Breast epithelium (tissue), 4 donors: ENCODE measurements at regions not wholly inside any gene's neighbourhood (a gene's known extent, or its start where the extent isn't known, plus 50 kb on each side); places are given as distances from the start of the nearest gene placed in this dataset.
"Not testable (repeated sequence)": the region's sequence is repeated elsewhere in the genome, so short reads cannot be mapped to it uniquely, and the experiment has no call there.

Experiments used
- DNase-seq, 2 donors: peaks; one replicate each; pipeline ENCODE4 v3.0.0-alpha.2; 2019; ENCODE audit warnings: low spot score in 2 of 2
- H3K27ac ChIP-seq, 2 donors: fragments of 200-600 bp; sonication (generic) in 1 of 2; one replicate each; pipeline ENCODE4 v1.5.1; 2016 to 2019; ENCODE audit warnings: mild to moderate bottlenecking in 1 of 2
- H3K27me3 ChIP-seq, 2 donors: fragments of 200-600 bp; sonication (generic) in 1 of 2; one replicate each; pipeline versions ENCODE4 v1.5.1 to v1.6.0; 2017 to 2019; ENCODE audit warnings: control low read depth in 1 of 2, mild to moderate bottlenecking in 1 of 2
- H3K36me3 ChIP-seq: fragments of 200-600 bp; one replicate; pipeline ENCODE4 v1.5.1; 2019
- H3K4me1 ChIP-seq, 2 donors: fragments of 200-600 bp; sonication (generic); one replicate each; pipeline ENCODE4 v1.5.1; 2016 to 2019; ENCODE audit warnings: control low read depth in 1 of 2
- H3K4me3 ChIP-seq, 3 donors: fragments of 200-600 bp; sonication (generic); 1 replicate in 2 of 3; 2 replicates in 1 of 3; pipeline ENCODE4 v1.5.1; 2016 to 2019; ENCODE audit warnings: mild to moderate bottlenecking in 3 of 3, moderate library complexity in 2 of 3
- H3K9me3 ChIP-seq, 2 donors: fragments of 200-600 bp; sonication (generic) in 1 of 2; one replicate each; pipeline ENCODE4 v1.5.1; 2016 to 2019; ENCODE audit warnings: control low read depth in 1 of 2
- CTCF ChIP-seq, 3 donors: fragments of 450-650 bp; IDR thresholded peaks; one replicate each; pipeline ENCODE4 v1.5.1; 2016 to 2017; ENCODE audit warnings: antibody characterized with exemption in 3 of 3, mild to moderate bottlenecking in 3 of 3, moderate library complexity in 3 of 3
- POLR2A ChIP-seq: fragments of 450-650 bp; IDR thresholded peaks from one replicate; pipeline ENCODE4 v1.6.1; 2016; ENCODE audit warnings: antibody characterized with exemption, mild to moderate bottlenecking, moderate library complexity
- POLR2AphosphoS5 ChIP-seq, 3 donors: sonication (generic); formaldehyde crosslinking; IDR thresholded peaks; one replicate each; pipeline ENCODE4 v1.6.1; 2017; ENCODE audit warnings: antibody characterized with exemption in 3 of 3
- intact Hi-C: fragments of 100-400 bp; cut with DNase I; formaldehyde crosslinking; loops from one replicate; pipeline ENCODE4 v1.15.1; 2023; ENCODE audit warnings: low total_unique reads

DNA sequence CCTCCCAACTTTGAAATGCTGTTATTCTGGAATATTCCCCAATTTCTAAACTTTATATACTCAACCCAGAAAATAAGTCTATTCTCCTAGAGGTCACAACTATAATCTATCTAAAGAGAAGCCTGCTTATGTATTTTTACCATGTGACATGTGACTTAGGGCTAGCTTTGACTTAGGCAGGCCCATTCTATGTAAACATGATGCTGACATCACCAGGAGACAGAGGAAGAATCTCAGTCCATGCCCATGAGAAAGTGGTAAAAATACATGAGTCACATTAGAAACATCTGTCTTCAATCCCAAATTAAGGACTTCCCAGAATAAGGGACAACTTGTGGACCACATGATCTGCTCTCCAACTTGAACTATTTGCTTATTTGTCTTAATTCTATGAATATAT, 113.6 kb upstream of the ID4 start:
- Histone ChIP-seq H3K9me3 (no peaks in the 10 kb centered on the region), H3K27me3 (no peaks in the 10 kb centered on the region), H3K36me3 (no peaks in the 10 kb centered on the region), H3K4me3 (no peak overlapping the region), H3K27ac (no peak overlapping the region), H3K4me1 (no peaks in the 10 kb centered on the region)
- DNase-seq, result no peak
- no peak for TF ChIP-seq CTCF (IDR thresholded peaks at IDR 0.05)
- TF ChIP-seq POLR2A, result no peak
- no peak for TF ChIP-seq POLR2AphosphoS5 (IDR thresholded peaks at IDR 0.05)
- intact Hi-C loops, result no loop called here

GRCh38 chr6:19725436-19725835, 111.7 kb upstream of the ID4 start:
- not testable (repeated sequence) for H3K9me3 ChIP-seq, H3K4me3 ChIP-seq, H3K27me3 ChIP-seq, H3K27ac ChIP-seq, DNase-seq, H3K4me1 ChIP-seq, H3K36me3 ChIP-seq
- intact Hi-C loops, result loop anchor here (5.0 kb wide), 1 partner anchor 783 kb away; no protein-coding TSS in a partner anchor

- intact Hi-C loops, result no loop called here
Observed at GRCh38 chr6:19731282-19731681, 105.9 kb upstream of the ID4 start.

DNA sequence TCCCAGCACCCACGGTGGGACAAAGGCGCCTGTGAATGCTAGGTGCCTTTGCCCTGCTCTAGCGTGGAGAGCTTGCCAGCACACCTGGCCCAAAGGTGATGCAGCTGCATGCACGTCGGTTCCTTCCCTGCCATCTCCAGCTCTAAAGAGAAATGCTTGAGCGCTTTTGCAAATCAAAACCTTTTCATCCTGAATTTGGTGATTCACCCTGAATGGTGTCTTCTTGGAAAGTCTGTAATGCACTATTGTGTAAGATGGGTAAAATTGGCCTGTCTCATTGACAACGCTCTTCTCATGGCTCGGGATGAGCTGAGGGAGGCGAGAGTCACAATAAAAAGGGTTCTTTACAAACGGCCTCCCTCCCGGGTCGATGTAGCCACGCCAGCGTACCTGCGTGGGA, 103.1 kb upstream of the ID4 start:
- DNase-seq, result no peak
- H3K27ac ChIP-seq, result peak overlapping the region; percentile 61 to 73
- no peak for TF ChIP-seq POLR2A
- TF ChIP-seq CTCF (IDR thresholded peaks at IDR 0.05), result no peak
- no peak for TF ChIP-seq POLR2AphosphoS5 (IDR thresholded peaks at IDR 0.05)
- H3K27me3 ChIP-seq, result no peaks in the 10 kb centered on the region
- H3K4me1 ChIP-seq, result no peaks in the 10 kb centered on the region
- H3K36me3 ChIP-seq, result no peaks in the 10 kb centered on the region
- intact Hi-C loops, result no loop called here
- H3K4me3 ChIP-seq, result peak overlapping the region in 1 of 3 donors; percentile 5
- H3K9me3 ChIP-seq, result peaks cover 0 to 4% of the 10 kb centered on the region in 2 donors

More at GRCh38 chr6:19731282-19731681, 105.9 kb upstream of the ID4 start:
- no peak for DNase-seq
- Histone ChIP-seq H3K9me3 (peaks cover 0 to 4% of the 10 kb centered on the region in 2 donors), H3K27ac (no peak overlapping the region), H3K36me3 (no peaks in the 10 kb centered on the region), H3K4me3 (no peak overlapping the region), H3K27me3 (no peaks in the 10 kb centered on the region), H3K4me1 (no peaks in the 10 kb centered on the region)
- no peak for TF ChIP-seq CTCF (IDR thresholded peaks at IDR 0.05)
- no peak for TF ChIP-seq POLR2AphosphoS5 (IDR thresholded peaks at IDR 0.05)
- no peak for TF ChIP-seq POLR2A

- TF ChIP-seq POLR2A (no peak), POLR2AphosphoS5 (IDR thresholded peaks at IDR 0.05) (no peak), CTCF (IDR thresholded peaks at IDR 0.05) (no peak)
- H3K9me3 ChIP-seq, result peaks cover 0 to 4% of the 10 kb centered on the region in 2 donors
- DNase-seq, result no peak
- H3K36me3 ChIP-seq, result no peaks in the 10 kb centered on the region
- H3K4me3 ChIP-seq, result peak overlapping the region in 1 of 3 donors; percentile 5
- peak overlapping the region; percentile 61 to 73 for H3K27ac ChIP-seq
- intact Hi-C loops, result no loop called here
- no peaks in the 10 kb centered on the region for H3K27me3 ChIP-seq
- H3K4me1 ChIP-seq, result no peaks in the 10 kb centered on the region
Observed at GRCh38 chr6:19734519-19734918, 102.7 kb upstream of the ID4 start.

GRCh38 chr6:19736066-19736465, 101.1 kb upstream of the ID4 start:
- H3K9me3 ChIP-seq, result no peaks in the 10 kb centered on the region
- H3K27me3 ChIP-seq, result no peaks in the 10 kb centered on the region
- no peaks in the 10 kb centered on the region for H3K36me3 ChIP-seq

More at GRCh38 chr6:19736066-19736465, 101.1 kb upstream of the ID4 start:
- Histone ChIP-seq H3K27ac (no peak overlapping the region), H3K4me1 (no peaks in the 10 kb centered on the region), H3K4me3 (no peak overlapping the region)
- intact Hi-C loops, result no loop called here
- TF ChIP-seq POLR2AphosphoS5 (IDR thresholded peaks at IDR 0.05) (no peak), CTCF (IDR thresholded peaks at IDR 0.05) (no peak), POLR2A (no peak)
- no peak for DNase-seq
